EH (cell line): ENCODE measurements at regions not wholly inside any gene's neighbourhood (a gene's known extent, or its start where the extent isn't known, plus 50 kb on each side); places are given as distances from the start of the nearest gene placed in this dataset.
"Not testable (repeated sequence)": the region's sequence is repeated elsewhere in the genome, so short reads cannot be mapped to it uniquely, and the experiment has no call there.

Experiments used
- DNase-seq: peaks from one replicate; pipeline ENCODE4 v3.0.0-alpha.2; 2015; ENCODE audit warnings: low read depth

DNA sequence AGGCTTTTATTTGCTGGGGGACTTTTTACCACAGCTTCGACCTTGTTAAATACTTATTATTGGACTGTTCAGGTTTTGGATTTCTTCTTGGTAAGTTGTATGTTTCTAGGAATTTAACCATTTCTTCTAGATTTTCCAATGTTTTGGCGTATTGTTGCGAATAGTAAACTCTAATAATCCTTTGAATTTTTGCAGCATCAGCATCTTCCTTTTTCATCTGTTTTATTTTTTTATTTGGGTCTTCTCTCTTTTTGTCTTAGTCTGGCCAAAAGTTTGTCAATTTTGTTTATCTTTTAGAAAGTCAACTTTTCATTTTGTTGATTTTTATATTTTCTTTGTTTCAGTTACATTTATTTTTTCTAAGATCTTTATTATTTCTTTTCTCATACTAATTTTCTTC lies 1272.0 kb downstream of the HACE1 start:
- no peak for DNase-seq

DNA sequence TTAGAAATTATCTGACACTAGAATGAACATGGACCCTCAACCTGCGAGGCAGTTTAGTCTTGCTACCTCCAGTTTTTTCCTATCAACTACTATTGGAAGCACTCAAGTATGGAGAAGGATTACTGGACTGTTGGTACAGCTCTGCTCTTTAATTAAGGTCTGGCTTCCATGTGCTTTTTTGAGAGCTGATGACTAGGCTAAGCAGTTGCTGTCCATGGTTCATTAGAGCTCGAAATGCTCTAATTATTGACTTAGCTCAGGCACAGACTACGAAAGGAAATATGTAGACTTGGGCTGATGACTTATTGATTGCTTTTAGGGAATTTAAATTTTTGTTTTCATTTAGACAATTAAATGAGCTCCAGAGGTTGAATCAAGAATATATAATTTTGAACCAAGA lies 1281.6 kb downstream of the HACE1 start:
- DNase-seq, result no peak

DNA sequence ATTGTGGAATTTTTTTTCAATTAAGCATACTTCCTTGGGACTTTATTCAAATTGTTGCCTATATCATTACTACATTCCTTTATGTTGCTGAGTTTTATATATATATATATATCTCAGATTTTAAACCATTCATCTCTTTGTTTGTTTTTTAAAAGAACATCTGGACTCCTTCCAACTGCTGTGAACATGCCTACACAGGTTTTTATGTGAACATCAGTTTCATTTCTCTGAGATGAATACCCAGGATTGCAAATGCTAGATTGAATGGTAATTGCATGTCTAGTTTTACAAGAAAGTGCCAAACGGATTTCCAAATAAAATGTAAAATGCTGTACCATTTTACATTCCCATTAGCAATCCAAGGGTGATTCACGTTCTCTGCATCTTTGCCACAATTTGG lies 1289.3 kb downstream of the HACE1 start:
- no peak for DNase-seq

DNA sequence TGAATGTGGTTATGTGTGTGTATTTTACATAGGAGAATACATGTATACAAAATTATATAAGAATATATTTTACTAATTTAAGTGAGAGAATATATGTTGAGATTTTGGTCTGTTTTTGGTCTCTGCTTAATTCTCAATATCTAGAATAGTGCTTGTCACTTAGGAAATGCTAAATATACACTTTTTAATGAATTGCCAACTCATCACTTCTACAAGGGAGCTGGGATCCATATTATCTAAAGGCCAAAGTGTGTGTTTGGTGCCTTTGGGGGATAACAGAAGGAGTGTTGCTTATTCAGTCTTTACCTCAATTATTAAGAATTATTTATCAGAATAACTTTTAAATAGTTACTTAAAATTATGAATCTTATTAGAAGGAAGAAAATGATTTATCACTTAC lies 1304.8 kb downstream of the HACE1 start:
- DNase-seq, result no peak

DNA sequence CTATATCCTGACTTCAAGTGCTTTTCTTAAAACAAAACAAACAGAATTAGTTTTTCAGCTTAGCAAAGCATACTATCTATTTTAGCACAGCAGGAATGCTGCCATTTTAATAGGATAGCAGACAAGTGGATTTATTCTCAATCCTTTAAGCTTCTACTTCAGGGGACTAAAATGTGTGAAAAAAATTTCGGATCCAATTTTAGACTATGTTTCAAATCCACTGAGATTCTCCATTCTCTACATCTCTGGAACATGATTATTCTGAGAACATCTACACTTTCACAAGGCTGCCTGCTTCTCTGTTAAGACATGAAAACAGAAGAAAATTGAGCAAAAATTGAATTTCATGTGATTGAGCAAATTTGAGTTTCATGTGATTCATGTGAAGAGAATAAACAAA lies 1321.3 kb downstream of the HACE1 start:
- DNase-seq, result no peak

- DNase-seq, result no peak
Measured at GRCh38 chr6:103534814-103535213, 1324.9 kb downstream of the HACE1 start.

DNA sequence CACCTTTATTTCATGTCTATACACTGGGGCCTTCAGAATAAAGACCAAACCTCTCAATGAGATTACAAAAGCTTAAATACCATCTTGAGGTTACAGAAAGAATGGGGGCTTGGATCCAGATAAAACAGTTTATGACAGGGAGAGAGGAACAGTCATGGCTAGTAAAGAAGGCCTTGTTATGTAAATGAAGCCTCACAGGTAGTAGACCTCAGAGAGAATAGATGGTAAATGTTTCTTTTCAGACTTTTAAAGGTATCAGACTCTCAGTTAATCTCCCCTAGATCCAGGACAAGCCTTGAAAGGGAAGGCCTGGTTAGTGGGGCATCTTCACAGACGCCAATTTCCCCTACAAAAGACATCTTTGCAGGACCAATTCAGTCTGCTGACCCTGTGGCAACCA lies 1325.6 kb downstream of the HACE1 start:
- DNase-seq, result no peak

DNA sequence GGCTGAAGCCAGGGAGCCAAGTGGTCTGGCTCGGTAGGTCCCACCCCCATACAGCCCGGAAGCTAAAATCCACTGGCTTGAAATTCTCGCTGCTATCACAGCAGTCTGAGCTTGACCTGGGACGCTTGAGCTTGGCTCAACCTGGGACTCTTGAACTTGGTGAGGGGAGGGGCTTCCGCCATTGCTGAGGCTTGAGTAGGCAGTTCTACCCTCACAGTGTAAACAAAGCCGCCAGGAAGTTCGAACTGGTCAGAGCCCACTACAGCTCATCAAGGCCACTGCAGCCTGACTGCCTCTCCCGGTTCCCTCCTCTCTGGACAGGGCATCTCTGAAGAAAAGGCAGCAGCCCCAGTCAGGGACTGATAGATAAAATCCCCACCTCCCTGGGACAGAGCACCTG lies 1337.7 kb downstream of the HACE1 start:
- no peak for DNase-seq

GRCh38 chr6:103516336-103516735 lies 1343.4 kb downstream of the HACE1 start:
- DNase-seq, result no peak

- no peak for DNase-seq
Measured at GRCh38 chr6:103507052-103507451, 1352.7 kb downstream of the HACE1 start.

GRCh38 chr6:103505155-103505518 lies 1354.6 kb downstream of the HACE1 start:
- no peak for DNase-seq

DNA sequence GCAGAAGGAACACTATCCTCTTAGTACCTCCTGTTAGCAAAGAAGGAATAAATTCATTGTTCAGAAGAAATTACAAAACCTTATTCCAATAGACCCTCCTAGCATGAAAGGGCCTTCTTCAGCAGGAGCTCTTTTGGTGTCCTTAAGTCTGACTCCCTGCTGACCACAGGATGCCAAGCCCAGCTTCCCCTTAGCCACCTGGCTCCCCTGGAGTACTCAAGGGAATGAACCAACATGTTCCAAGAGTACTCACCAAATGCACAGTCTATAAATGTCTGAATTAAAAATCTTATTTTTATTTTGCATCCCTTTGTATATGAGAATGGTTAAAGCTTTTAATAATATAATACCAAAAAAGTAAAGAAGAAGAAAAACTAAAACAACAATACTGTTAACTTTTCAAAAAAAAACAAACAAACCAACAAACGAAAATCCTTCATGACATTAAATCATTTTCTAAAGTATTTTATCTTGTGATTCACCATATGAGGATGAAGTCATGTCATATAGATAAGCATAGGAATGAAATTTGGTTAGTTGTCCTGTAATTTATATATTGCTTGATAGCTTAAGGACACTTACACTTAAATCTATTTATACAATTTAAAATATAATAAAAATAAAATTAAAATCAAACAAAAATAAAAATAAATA lies 1355.1 kb downstream of the HACE1 start:
- DNase-seq, result no peak

- not testable (repeated sequence) for DNase-seq
Measured at GRCh38 chr6:103496588-103496987, 1363.1 kb downstream of the HACE1 start.

GRCh38 chr6:103456652-103457051 lies 1403.1 kb downstream of the HACE1 start:
- DNase-seq, result no peak

GRCh38 chr6:103455275-103455674 lies 1404.4 kb downstream of the HACE1 start:
- no peak for DNase-seq

GRCh38 chr6:103409475-103409874 lies 1450.2 kb downstream of the HACE1 start:
- no peak for DNase-seq

DNA sequence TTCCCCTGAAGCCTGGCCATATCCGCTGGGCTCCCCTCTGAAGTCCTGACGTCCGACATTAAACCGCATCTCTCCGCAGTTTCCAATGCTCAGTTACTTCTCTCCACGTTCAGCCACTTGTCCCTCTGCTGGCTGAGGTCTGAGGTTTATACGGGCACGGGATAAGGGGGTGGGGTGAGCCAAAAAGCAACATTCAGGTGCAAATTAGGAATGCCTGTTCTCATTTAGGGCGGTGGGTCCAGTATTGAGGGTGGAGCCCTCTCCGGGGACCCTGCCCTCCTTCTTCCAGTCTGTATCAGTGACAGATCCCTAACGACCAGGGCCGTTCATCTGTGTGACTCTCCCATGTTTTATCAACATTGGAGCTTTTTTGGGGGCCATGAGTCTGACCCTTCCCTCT lies 1454.4 kb downstream of the HACE1 start:
- no peak for DNase-seq

- DNase-seq, result no peak
Measured at GRCh38 chr6:103404799-103405198, 1454.9 kb downstream of the HACE1 start.

DNA sequence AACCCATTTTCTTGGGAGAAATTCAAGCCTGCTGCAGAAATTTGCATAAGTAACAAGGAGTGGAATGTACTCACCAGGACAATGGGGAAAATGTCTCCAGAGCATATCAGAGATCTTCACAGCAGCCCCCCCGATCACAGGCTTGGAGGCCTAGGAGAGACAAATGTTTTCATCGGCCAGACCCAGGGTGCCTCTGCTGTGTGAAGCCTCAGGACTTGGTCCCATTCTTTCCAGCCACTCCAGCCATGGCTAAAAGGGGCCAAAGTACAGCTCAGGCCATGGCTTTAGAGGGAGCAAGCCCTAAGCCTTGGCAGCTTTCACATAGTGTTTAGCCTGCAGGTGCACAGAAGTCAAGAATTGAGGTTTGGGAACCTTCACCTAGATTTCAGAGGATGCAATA lies 1463.0 kb downstream of the HACE1 start:
- no peak for DNase-seq

- DNase-seq, result no peak
Measured at GRCh38 chr6:103379272-103379671, 1480.4 kb downstream of the HACE1 start.

GRCh38 chr6:103367212-103367611 lies 1492.5 kb downstream of the HACE1 start:
- no peak for DNase-seq

GRCh38 chr6:103356531-103356930 lies 1503.2 kb downstream of the HACE1 start:
- DNase-seq, result no peak

DNA sequence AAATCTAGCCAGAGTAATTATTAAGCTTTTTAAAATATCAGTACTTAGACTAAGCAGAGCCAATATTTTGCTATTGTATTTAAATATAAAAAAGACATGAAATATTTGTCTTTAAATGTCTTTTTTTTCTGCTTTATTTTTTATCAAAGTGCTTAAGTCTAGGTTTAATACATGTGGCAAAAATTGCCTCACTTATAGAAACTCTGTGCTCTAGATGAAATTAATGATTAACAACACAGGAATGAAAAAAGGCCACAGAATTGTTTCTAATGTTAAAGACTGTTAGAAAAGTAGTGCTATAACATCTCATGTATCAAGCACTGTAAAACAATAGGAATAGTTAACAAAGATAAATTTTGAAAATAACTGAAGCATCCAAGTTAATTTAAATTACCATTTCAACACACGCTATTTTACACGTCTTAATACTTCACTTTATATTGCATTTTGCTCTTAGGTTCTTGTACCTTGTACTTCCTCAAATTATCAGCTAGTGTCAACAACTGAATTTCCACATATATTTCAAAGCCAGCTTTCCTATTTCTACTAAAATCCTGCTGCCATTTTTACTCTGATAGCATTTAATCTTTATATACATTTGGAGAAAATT lies 1515.1 kb downstream of the HACE1 start:
- no peak for DNase-seq

GRCh38 chr6:103335412-103335811 lies 1524.3 kb downstream of the HACE1 start:
- no peak for DNase-seq
